ENCODE measurements at regions not wholly inside any gene's neighbourhood (a gene's known extent, or its start where the extent isn't known, plus 50 kb on each side); places are given as distances from the start of the nearest gene placed in this dataset.

- Histone ChIP-seq H3K36me3 (ENCODE audit: insufficient read depth, low read length) (no peaks in the 10 kb centered on the region), H3K4me2 (ENCODE audit: low read length) (no peak overlapping the region), H3K4me3 (ENCODE audit: low read depth, low read length, poor library complexity, severe bottlenecking) (no peak overlapping the region), H3K4me1 (ENCODE audit: insufficient read depth, low read length, poor library complexity, severe bottlenecking) (no peaks in the 10 kb centered on the region), H3K79me2 (ENCODE audit: insufficient read depth, low read depth, low read length) (no peaks in the 10 kb centered on the region), H4K20me1 (ENCODE audit: insufficient read depth, low read length) (no peaks in the 10 kb centered on the region), H3K27ac (ENCODE audit: low read depth, low read length, poor library complexity, severe bottlenecking) (no peak overlapping the region), H3K9me2 (ENCODE audit: insufficient read depth, low read length) (no peaks in the 10 kb centered on the region), H2AFZ (ENCODE audit: low read length) (no peak overlapping the region), H3K9me3 (ENCODE audit: low read length) (no peaks in the 10 kb centered on the region)
- POLR2A ChIA-PET = interaction anchor here (0.6 kb wide), 1 partner anchor 1501 kb away, joined by 3 read pairs; no protein-coding TSS in a partner anchor
- CTCF ChIA-PET (ENCODE audit: unreplicated experiment) = no interaction called here
- DNase-seq (ENCODE audit: low spot score) = no peak
- TF ChIP-seq EZH2phosphoT487 (IDR thresholded peaks at IDR 0.05; ENCODE audit: borderline replicate concordance, low read depth, low read length) = no peak
- TF ChIP-seq CTCF (conservative IDR thresholded peaks at IDR 0.05; ENCODE audit: low read length) = no peak
- intact Hi-C loops (cut with micrococcal nuclease; ENCODE audit: unreplicated experiment) = no loop called here
- BruUV-seq (replicated peaks) = no TSS peak
Observed at GRCh38 chr14:80395031-80395430, 183.7 kb upstream of the DIO2 start.

- ChIA-PET CTCF (ENCODE audit: unreplicated experiment) (no interaction called here), POLR2A (interaction anchor here (0.6 kb wide), 1 partner anchor 11 kb away, joined by 3 read pairs; no protein-coding TSS in a partner anchor)
- no peaks in the 10 kb centered on the region for H3K9me2 ChIP-seq (ENCODE audit: insufficient read depth, low read length)
- H3K36me3 ChIP-seq (ENCODE audit: insufficient read depth, low read length) = no peaks in the 10 kb centered on the region
- TF ChIP-seq CTCF (conservative IDR thresholded peaks at IDR 0.05; ENCODE audit: low read length) = no peak
- TF ChIP-seq EZH2phosphoT487 (IDR thresholded peaks at IDR 0.05; ENCODE audit: borderline replicate concordance, low read depth, low read length) = no peak
- no peaks in the 10 kb centered on the region for H3K4me1 ChIP-seq (ENCODE audit: insufficient read depth, low read length, poor library complexity, severe bottlenecking)
- no peaks in the 10 kb centered on the region for H3K79me2 ChIP-seq (ENCODE audit: insufficient read depth, low read depth, low read length)
- DNase-seq (ENCODE audit: low spot score) = no peak
- no peak overlapping the region for H2AFZ ChIP-seq (ENCODE audit: low read length)
- intact Hi-C loops (cut with micrococcal nuclease; ENCODE audit: unreplicated experiment) = no loop called here
- BruUV-seq (replicated peaks) = no TSS peak
- no peak overlapping the region for H3K27ac ChIP-seq (ENCODE audit: low read depth, low read length, poor library complexity, severe bottlenecking)
- H3K4me3 ChIP-seq (ENCODE audit: low read depth, low read length, poor library complexity, severe bottlenecking) = no peak overlapping the region
- H3K9me3 ChIP-seq (ENCODE audit: low read length) = no peaks in the 10 kb centered on the region
- H3K4me2 ChIP-seq (ENCODE audit: low read length) = no peak overlapping the region
- no peaks in the 10 kb centered on the region for H4K20me1 ChIP-seq (ENCODE audit: insufficient read depth, low read length)
Observed at GRCh38 chr14:80393766-80394165, 182.5 kb upstream of the DIO2 start.

- Histone ChIP-seq H3K4me3 (ENCODE audit: low read depth, low read length, poor library complexity, severe bottlenecking) (no peak overlapping the region), H3K36me3 (ENCODE audit: insufficient read depth, low read length) (no peaks in the 10 kb centered on the region), H4K20me1 (ENCODE audit: insufficient read depth, low read length) (no peaks in the 10 kb centered on the region), H3K9me3 (ENCODE audit: low read length) (no peaks in the 10 kb centered on the region), H3K9me2 (ENCODE audit: insufficient read depth, low read length) (no peaks in the 10 kb centered on the region), H3K4me2 (ENCODE audit: low read length) (no peak overlapping the region), H3K27ac (ENCODE audit: low read depth, low read length, poor library complexity, severe bottlenecking) (no peak overlapping the region), H3K4me1 (ENCODE audit: insufficient read depth, low read length, poor library complexity, severe bottlenecking) (no peaks in the 10 kb centered on the region), H2AFZ (ENCODE audit: low read length) (no peak overlapping the region), H3K79me2 (ENCODE audit: insufficient read depth, low read depth, low read length) (no peaks in the 10 kb centered on the region)
- POLR2A ChIA-PET = interaction anchor here (0.6 kb wide), 1 partner anchor 1336 kb away, joined by 3 read pairs; no protein-coding TSS in a partner anchor
- TF ChIP-seq EZH2phosphoT487 (IDR thresholded peaks at IDR 0.05; ENCODE audit: borderline replicate concordance, low read depth, low read length) (no peak), CTCF (conservative IDR thresholded peaks at IDR 0.05; ENCODE audit: low read length) (no peak)
- intact Hi-C loops (cut with micrococcal nuclease; ENCODE audit: unreplicated experiment) = no loop called here
- CTCF ChIA-PET (ENCODE audit: unreplicated experiment) = no interaction called here
- DNase-seq (ENCODE audit: low spot score) = no peak
- no TSS peak for BruUV-seq (replicated peaks)
Observed at GRCh38 chr14:80390906-80391305, 179.6 kb upstream of the DIO2 start.
